GM06990 (cell line): ENCODE measurements at regions not wholly inside any gene's neighbourhood (a gene's known extent, or its start where the extent isn't known, plus 50 kb on each side); places are given as distances from the start of the nearest gene placed in this dataset.

ENCODE experiments used
- DNase-seq: peaks from one replicate; pipeline ENCODE4 v3.0.0-alpha.2; 2011; ENCODE audit not compliant: insufficient read length; ENCODE audit errors: extremely low read depth
- H3K27me3 ChIP-seq: replicated peaks from 2 replicates; pipeline ENCODE4 v1.6.0; 2011; ENCODE audit warnings: low read length; ENCODE audit not compliant: control insufficient read depth, insufficient read depth
- H3K36me3 ChIP-seq: 2 replicates; pipeline ENCODE4 v1.5.1; 2011; ENCODE audit warnings: low read length; ENCODE audit not compliant: control insufficient read depth, insufficient read depth
- H3K4me3 ChIP-seq: replicated peaks from 2 replicates; pipeline ENCODE4 v1.5.1; 2011; ENCODE audit warnings: low read depth, mild to moderate bottlenecking, control low read depth, low read length
- CTCF ChIP-seq: IDR thresholded peaks from 2 replicates; pipeline ENCODE4 v1.5.1; 2011; ENCODE audit warnings: low read length, control low read depth, mild to moderate bottlenecking, inconsistent platforms; ENCODE audit not compliant: insufficient read depth, poor library complexity, severe bottlenecking

GRCh38 chr6:27149150-27149549, 98.4 kb upstream of the PRSS16 start:
- Histone ChIP-seq H3K4me3 (no peak overlapping the region), H3K36me3 (no peaks in the 10 kb centered on the region), H3K27me3 (no peaks in the 10 kb centered on the region)
- DNase-seq, result no peak
- no peak for TF ChIP-seq CTCF

GRCh38 chr6:27154696-27155095, 92.8 kb upstream of the PRSS16 start:
- no peak overlapping the region for H3K4me3 ChIP-seq
- no peaks in the 10 kb centered on the region for H3K27me3 ChIP-seq
- DNase-seq, result no peak
- no peaks in the 10 kb centered on the region for H3K36me3 ChIP-seq
- no peak for TF ChIP-seq CTCF

- Histone ChIP-seq H3K27me3 (no peaks in the 10 kb centered on the region; the same call in 1 of the 2 replicates), H3K4me3 (peak overlapping the region; percentile 70), H3K36me3 (no peaks in the 10 kb centered on the region)
- DNase-seq, result no peak
- no peak for TF ChIP-seq CTCF
Observed at GRCh38 chr6:27156874-27157458, 90.5 kb upstream of the PRSS16 start.

- peak; percentile 61 for TF ChIP-seq CTCF
- no peaks in the 10 kb centered on the region; the same call in 1 of the 2 replicates for H3K27me3 ChIP-seq
- no peaks in the 10 kb centered on the region for H3K36me3 ChIP-seq
- peak; percentile 73 for DNase-seq
- H3K4me3 ChIP-seq, result peak overlapping the region; percentile 70
Observed at GRCh38 chr6:27157459-27158315, 89.8 kb upstream of the PRSS16 start.

- TF ChIP-seq CTCF, result no peak
- no peak for DNase-seq
- Histone ChIP-seq H3K36me3 (no peaks in the 10 kb centered on the region), H3K27me3 (no peaks in the 10 kb centered on the region; the same call in 1 of the 2 replicates), H3K4me3 (0 out of 2 replicates have a peak overlapping the region, but pooled peaks have one; percentile 0)
Observed at GRCh38 chr6:27158316-27158643, 89.2 kb upstream of the PRSS16 start.
